Upper lobe of left lung (tissue), 4 donors: ENCODE measurements at regions not wholly inside any gene's neighbourhood (a gene's known extent, or its start where the extent isn't known, plus 50 kb on each side); places are given as distances from the start of the nearest gene placed in this dataset.

Experiments used
- EP300 ChIP-seq, 4 donors: sonication (generic); formaldehyde crosslinking; IDR thresholded peaks; one replicate each; pipeline ENCODE4 v1.5.1; 2017; ENCODE audit warnings: antibody characterized with exemption in 4 of 4, control low read depth in 2 of 4
- POLR2A ChIP-seq, 4 donors: fragments of 450-650 bp; IDR thresholded peaks; one replicate each; pipeline ENCODE4 v1.5.1; 2016 to 2017; ENCODE audit warnings: antibody characterized with exemption in 4 of 4, mild to moderate bottlenecking in 2 of 4
- POLR2AphosphoS5 ChIP-seq, 2 donors: sonication (generic); formaldehyde crosslinking; IDR thresholded peaks; one replicate each; pipeline ENCODE4 v1.5.1; 2017; ENCODE audit warnings: antibody characterized with exemption in 2 of 2
- TF ChIP-seq, protein P1 (sequence below), 6 experiments: fragments of 450-650 bp in 4 of 6; fragments of 200-600 bp in 2 of 6; sonication (generic) in 2 of 6; IDR thresholded peaks; one replicate each; pipeline ENCODE4 v1.5.1; 2016 to 2019; ENCODE audit warnings: antibody characterized with exemption in 6 of 6

GRCh38 chr11:98047647-98048046, 973.1 kb upstream of the CNTN5 start:
- no peak for TF ChIP-seq POLR2A (IDR thresholded peaks at IDR 0.05)
- TF ChIP-seq, protein P1, sequence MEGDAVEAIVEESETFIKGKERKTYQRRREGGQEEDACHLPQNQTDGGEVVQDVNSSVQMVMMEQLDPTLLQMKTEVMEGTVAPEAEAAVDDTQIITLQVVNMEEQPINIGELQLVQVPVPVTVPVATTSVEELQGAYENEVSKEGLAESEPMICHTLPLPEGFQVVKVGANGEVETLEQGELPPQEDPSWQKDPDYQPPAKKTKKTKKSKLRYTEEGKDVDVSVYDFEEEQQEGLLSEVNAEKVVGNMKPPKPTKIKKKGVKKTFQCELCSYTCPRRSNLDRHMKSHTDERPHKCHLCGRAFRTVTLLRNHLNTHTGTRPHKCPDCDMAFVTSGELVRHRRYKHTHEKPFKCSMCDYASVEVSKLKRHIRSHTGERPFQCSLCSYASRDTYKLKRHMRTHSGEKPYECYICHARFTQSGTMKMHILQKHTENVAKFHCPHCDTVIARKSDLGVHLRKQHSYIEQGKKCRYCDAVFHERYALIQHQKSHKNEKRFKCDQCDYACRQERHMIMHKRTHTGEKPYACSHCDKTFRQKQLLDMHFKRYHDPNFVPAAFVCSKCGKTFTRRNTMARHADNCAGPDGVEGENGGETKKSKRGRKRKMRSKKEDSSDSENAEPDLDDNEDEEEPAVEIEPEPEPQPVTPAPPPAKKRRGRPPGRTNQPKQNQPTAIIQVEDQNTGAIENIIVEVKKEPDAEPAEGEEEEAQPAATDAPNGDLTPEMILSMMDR (IDR thresholded peaks at IDR 0.05) = no peak
- TF ChIP-seq EP300 (IDR thresholded peaks at IDR 0.05) = no peak
- TF ChIP-seq POLR2AphosphoS5 (IDR thresholded peaks at IDR 0.05) = no peak
